ENCODE measurements at regions not wholly inside any gene's neighbourhood (a gene's known extent, or its start where the extent isn't known, plus 50 kb on each side); places are given as distances from the start of the nearest gene placed in this dataset.

GRCh38 chr18:57927511-57927910, 116.5 kb upstream of the NEDD4L start:
- Mint-ChIP-seq H3K9me3 (peaks cover 0 to 3% (median 0%) of the 10 kb centered on the region in 8 donors), H3K27me3 (no peaks in the 10 kb centered on the region), H3K4me3 (no peak overlapping the region), H3K36me3 (no peaks in the 10 kb centered on the region), H3K4me1 (peaks cover 3 to 9% (median 5%) of the 10 kb centered on the region in 4 donors), H3K27ac (no peak overlapping the region)
- Histone ChIP-seq H3K9me3 (ENCODE audit: control insufficient read depth in 1 of 2, low read length in 2 of 2) (no peaks in the 10 kb centered on the region), H3K36me3 (ENCODE audit: insufficient read depth, low read length) (no peaks in the 10 kb centered on the region), H3K27me3 (ENCODE audit: insufficient read depth, low read length) (no peaks in the 10 kb centered on the region), H3K4me3 (ENCODE audit: low read length in 2 of 2) (no peak overlapping the region), H3K27ac (ENCODE audit: low read depth, low read length) (no peak overlapping the region), H3K4me1 (ENCODE audit: insufficient read depth, low read length) (no peaks in the 10 kb centered on the region)
- POLR2A ChIA-PET (ENCODE audit: partially characterized antibody): no interaction called here
- no peak for DNase-seq
- CTCF ChIA-PET (ENCODE audit: partially characterized antibody): no interaction called here
- intact Hi-C loops (cut with micrococcal nuclease): no loop called here

GRCh38 chr18:57925706-57926105, 118.3 kb upstream of the NEDD4L start:
- Mint-ChIP-seq H3K27me3 (no peaks in the 10 kb centered on the region), H3K4me3 (no peak overlapping the region), H3K27ac (no peak overlapping the region), H3K4me1 (peaks cover 0 to 5% (median 1%) of the 10 kb centered on the region in 4 donors), H3K36me3 (no peaks in the 10 kb centered on the region), H3K9me3 (peaks cover 0 to 3% (median 0%) of the 10 kb centered on the region in 8 donors)
- no peaks in the 10 kb centered on the region for H3K36me3 ChIP-seq (ENCODE audit: insufficient read depth, low read length)
- POLR2A ChIA-PET (ENCODE audit: partially characterized antibody): no interaction called here
- no peaks in the 10 kb centered on the region for H3K4me1 ChIP-seq (ENCODE audit: insufficient read depth, low read length)
- no peak overlapping the region for H3K4me3 ChIP-seq (ENCODE audit: low read length in 2 of 2)
- no peaks in the 10 kb centered on the region for H3K9me3 ChIP-seq (ENCODE audit: control insufficient read depth in 1 of 2, low read length in 2 of 2)
- no peak for DNase-seq
- H3K27me3 ChIP-seq (ENCODE audit: insufficient read depth, low read length): no peaks in the 10 kb centered on the region
- CTCF ChIA-PET (ENCODE audit: partially characterized antibody): no interaction called here
- intact Hi-C loops (cut with micrococcal nuclease): no loop called here
- no peak overlapping the region for H3K27ac ChIP-seq (ENCODE audit: low read depth, low read length)

- Histone ChIP-seq H3K4me1 (ENCODE audit: insufficient read depth, low read length) (no peaks in the 10 kb centered on the region), H3K36me3 (ENCODE audit: insufficient read depth, low read length) (no peaks in the 10 kb centered on the region), H3K4me3 (ENCODE audit: low read length in 2 of 2) (no peak overlapping the region), H3K9me3 (ENCODE audit: control insufficient read depth in 1 of 2, low read length in 2 of 2) (no peaks in the 10 kb centered on the region), H3K27me3 (ENCODE audit: insufficient read depth, low read length) (no peaks in the 10 kb centered on the region), H3K27ac (ENCODE audit: low read depth, low read length) (no peak overlapping the region)
- ChIA-PET POLR2A (ENCODE audit: partially characterized antibody) (no interaction called here), CTCF (ENCODE audit: partially characterized antibody) (no interaction called here)
- Mint-ChIP-seq H3K4me3 (no peak overlapping the region), H3K27ac (no peak overlapping the region), H3K36me3 (no peaks in the 10 kb centered on the region), H3K9me3 (peaks cover 0 to 3% (median 0%) of the 10 kb centered on the region in 8 donors), H3K27me3 (peaks cover 0 to 3% of the 10 kb centered on the region in 2 donors), H3K4me1 (no peaks in the 10 kb centered on the region)
- intact Hi-C loops (cut with micrococcal nuclease): no loop called here
- DNase-seq: no peak
Observed at GRCh38 chr18:57923611-57924010, 120.4 kb upstream of the NEDD4L start.

- ChIA-PET POLR2A (ENCODE audit: partially characterized antibody) (no interaction called here), CTCF (ENCODE audit: partially characterized antibody) (no interaction called here)
- H3K27ac ChIP-seq (ENCODE audit: low read depth, low read length): no peak overlapping the region
- DNase-seq: no peak
- no peaks in the 10 kb centered on the region for H3K9me3 ChIP-seq (ENCODE audit: control insufficient read depth in 1 of 2, low read length in 2 of 2)
- no peaks in the 10 kb centered on the region for H3K4me1 Mint-ChIP-seq
- H3K27me3 ChIP-seq (ENCODE audit: insufficient read depth, low read length): no peaks in the 10 kb centered on the region
- no peak overlapping the region for H3K4me3 Mint-ChIP-seq
- intact Hi-C loops (cut with micrococcal nuclease): no loop called here
- peaks cover 0 to 3% (median 0%) of the 10 kb centered on the region in 8 donors for H3K9me3 Mint-ChIP-seq
- no peaks in the 10 kb centered on the region for H3K36me3 ChIP-seq (ENCODE audit: insufficient read depth, low read length)
- H3K4me1 ChIP-seq (ENCODE audit: insufficient read depth, low read length): no peaks in the 10 kb centered on the region
- no peak overlapping the region for H3K27ac Mint-ChIP-seq
- no peak overlapping the region for H3K4me3 ChIP-seq (ENCODE audit: low read length in 2 of 2)
- H3K27me3 Mint-ChIP-seq: peaks cover 0 to 3% of the 10 kb centered on the region in 2 donors
- H3K36me3 Mint-ChIP-seq: no peaks in the 10 kb centered on the region
Observed at GRCh38 chr18:57922885-57923284, 119.8 kb upstream of the ATP8B1 start.

- H3K27ac Mint-ChIP-seq: no peak overlapping the region
- H3K9me3 Mint-ChIP-seq: peaks cover 0 to 3% (median 0%) of the 10 kb centered on the region in 8 donors
- no peaks in the 10 kb centered on the region for H3K9me3 ChIP-seq (ENCODE audit: control insufficient read depth in 1 of 2, low read length in 2 of 2)
- H3K4me1 ChIP-seq (ENCODE audit: insufficient read depth, low read length): no peaks in the 10 kb centered on the region
- ChIA-PET CTCF (ENCODE audit: partially characterized antibody) (no interaction called here), POLR2A (ENCODE audit: partially characterized antibody) (no interaction called here)
- no peak overlapping the region for H3K4me3 Mint-ChIP-seq
- H3K27ac ChIP-seq (ENCODE audit: low read depth, low read length): no peak overlapping the region
- no peak for DNase-seq
- H3K4me1 Mint-ChIP-seq: peaks cover 0 to 2% (median under 1%) of the 10 kb centered on the region in 4 donors
- no peaks in the 10 kb centered on the region for H3K27me3 ChIP-seq (ENCODE audit: insufficient read depth, low read length)
- no peaks in the 10 kb centered on the region for H3K36me3 ChIP-seq (ENCODE audit: insufficient read depth, low read length)
- peaks cover 0 to 3% of the 10 kb centered on the region in 2 donors for H3K27me3 Mint-ChIP-seq
- H3K4me3 ChIP-seq (ENCODE audit: low read length in 2 of 2): no peak overlapping the region
- no peaks in the 10 kb centered on the region for H3K36me3 Mint-ChIP-seq
- intact Hi-C loops (cut with micrococcal nuclease): no loop called here
Observed at GRCh38 chr18:57921708-57922107, 118.6 kb upstream of the ATP8B1 start.

GRCh38 chr18:57920036-57920435, 116.9 kb upstream of the ATP8B1 start:
- Mint-ChIP-seq H3K4me3 (no peak overlapping the region), H3K4me1 (peaks cover 0 to 12% (median 5%) of the 10 kb centered on the region in 4 donors), H3K36me3 (no peaks in the 10 kb centered on the region), H3K9me3 (peaks cover 0 to 2% (median 0%) of the 10 kb centered on the region in 8 donors), H3K27ac (no peak overlapping the region), H3K27me3 (peaks cover 0 to 3% of the 10 kb centered on the region in 2 donors)
- Histone ChIP-seq H3K4me3 (ENCODE audit: low read length in 2 of 2) (no peak overlapping the region), H3K27ac (ENCODE audit: low read depth, low read length) (no peak overlapping the region), H3K27me3 (ENCODE audit: insufficient read depth, low read length) (no peaks in the 10 kb centered on the region), H3K9me3 (ENCODE audit: control insufficient read depth in 1 of 2, low read length in 2 of 2) (no peaks in the 10 kb centered on the region), H3K36me3 (ENCODE audit: insufficient read depth, low read length) (no peaks in the 10 kb centered on the region), H3K4me1 (ENCODE audit: insufficient read depth, low read length) (no peaks in the 10 kb centered on the region)
- POLR2A ChIA-PET (ENCODE audit: partially characterized antibody): no interaction called here
- no peak for DNase-seq
- CTCF ChIA-PET (ENCODE audit: partially characterized antibody): no interaction called here
- intact Hi-C loops (cut with micrococcal nuclease): no loop called here

GRCh38 chr18:57918601-57919000, 115.5 kb upstream of the ATP8B1 start:
- Mint-ChIP-seq H3K9me3 (peaks cover 0 to 2% (median 0%) of the 10 kb centered on the region in 8 donors), H3K4me1 (peaks cover 0 to 12% (median 5%) of the 10 kb centered on the region in 4 donors), H3K27me3 (peaks cover 0 to 3% of the 10 kb centered on the region in 2 donors), H3K4me3 (no peak overlapping the region), H3K27ac (no peak overlapping the region), H3K36me3 (no peaks in the 10 kb centered on the region)
- intact Hi-C loops (cut with micrococcal nuclease): no loop called here
- CTCF ChIA-PET (ENCODE audit: partially characterized antibody): no interaction called here
- no peaks in the 10 kb centered on the region for H3K4me1 ChIP-seq (ENCODE audit: insufficient read depth, low read length)
- H3K27ac ChIP-seq (ENCODE audit: low read depth, low read length): no peak overlapping the region
- POLR2A ChIA-PET (ENCODE audit: partially characterized antibody): no interaction called here
- H3K27me3 ChIP-seq (ENCODE audit: insufficient read depth, low read length): no peaks in the 10 kb centered on the region
- DNase-seq: no peak
- no peaks in the 10 kb centered on the region for H3K36me3 ChIP-seq (ENCODE audit: insufficient read depth, low read length)
- no peak overlapping the region for H3K4me3 ChIP-seq (ENCODE audit: low read length in 2 of 2)
- no peaks in the 10 kb centered on the region for H3K9me3 ChIP-seq (ENCODE audit: control insufficient read depth in 1 of 2, low read length in 2 of 2)

GRCh38 chr18:57916684-57917083, 113.6 kb upstream of the ATP8B1 start:
- Mint-ChIP-seq H3K9me3 (peaks cover 0 to 2% (median 0%) of the 10 kb centered on the region in 8 donors), H3K4me1 (peaks cover 0 to 12% (median 5%) of the 10 kb centered on the region in 4 donors), H3K4me3 (no peak overlapping the region), H3K27ac (no peak overlapping the region), H3K36me3 (no peaks in the 10 kb centered on the region), H3K27me3 (peaks cover 0 to 3% of the 10 kb centered on the region in 2 donors)
- no peaks in the 10 kb centered on the region for H3K36me3 ChIP-seq (ENCODE audit: insufficient read depth, low read length)
- no peaks in the 10 kb centered on the region for H3K9me3 ChIP-seq (ENCODE audit: control insufficient read depth in 1 of 2, low read length in 2 of 2)
- no peak for DNase-seq
- H3K27me3 ChIP-seq (ENCODE audit: insufficient read depth, low read length): no peaks in the 10 kb centered on the region
- no peaks in the 10 kb centered on the region for H3K4me1 ChIP-seq (ENCODE audit: insufficient read depth, low read length)
- intact Hi-C loops (cut with micrococcal nuclease): no loop called here
- no peak overlapping the region for H3K4me3 ChIP-seq (ENCODE audit: low read length in 2 of 2)
- H3K27ac ChIP-seq (ENCODE audit: low read depth, low read length): no peak overlapping the region
- ChIA-PET CTCF (ENCODE audit: partially characterized antibody) (no interaction called here), POLR2A (ENCODE audit: partially characterized antibody) (no interaction called here)
